ENCODE measurements at regions not wholly inside any gene's neighbourhood (a gene's known extent, or its start where the extent isn't known, plus 50 kb on each side); places are given as distances from the start of the nearest gene placed in this dataset.

DNA sequence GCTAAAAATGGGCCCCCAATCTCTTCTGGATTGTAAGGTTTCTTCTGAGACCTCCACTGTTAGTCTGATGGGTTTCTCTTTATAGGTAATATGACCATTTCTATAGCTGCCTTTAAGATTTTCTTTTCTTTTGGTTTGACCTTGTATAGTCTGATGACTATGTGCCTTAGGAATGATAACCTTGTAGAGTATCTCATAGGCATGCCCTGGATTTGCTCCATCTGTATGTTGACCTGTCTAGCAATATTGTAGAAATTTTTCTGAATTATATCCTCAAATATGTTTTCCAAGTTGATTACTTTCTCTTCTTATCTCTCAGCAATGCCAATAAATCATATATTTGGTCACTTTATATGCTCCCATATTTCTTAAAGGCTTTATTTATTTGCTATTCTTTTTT lies 1403.8 kb upstream of the GOT2 start:
- no peak for TF ChIP-seq JUN (IDR thresholded peaks at IDR 0.05)
- TF ChIP-seq POLR2A (IDR thresholded peaks at IDR 0.05; ENCODE audit: low read length): no peak
- TF ChIP-seq, protein P1, sequence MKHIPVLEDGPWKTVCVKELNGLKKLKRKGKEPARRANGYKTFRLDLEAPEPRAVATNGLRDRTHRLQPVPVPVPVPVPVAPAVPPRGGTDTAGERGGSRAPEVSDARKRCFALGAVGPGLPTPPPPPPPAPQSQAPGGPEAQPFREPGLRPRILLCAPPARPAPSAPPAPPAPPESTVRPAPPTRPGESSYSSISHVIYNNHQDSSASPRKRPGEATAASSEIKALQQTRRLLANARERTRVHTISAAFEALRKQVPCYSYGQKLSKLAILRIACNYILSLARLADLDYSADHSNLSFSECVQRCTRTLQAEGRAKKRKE (CRISPR knock-in tag; IDR thresholded peaks at IDR 0.05; ENCODE audit: low read depth): no peak
- TF ChIP-seq, protein P2, sequence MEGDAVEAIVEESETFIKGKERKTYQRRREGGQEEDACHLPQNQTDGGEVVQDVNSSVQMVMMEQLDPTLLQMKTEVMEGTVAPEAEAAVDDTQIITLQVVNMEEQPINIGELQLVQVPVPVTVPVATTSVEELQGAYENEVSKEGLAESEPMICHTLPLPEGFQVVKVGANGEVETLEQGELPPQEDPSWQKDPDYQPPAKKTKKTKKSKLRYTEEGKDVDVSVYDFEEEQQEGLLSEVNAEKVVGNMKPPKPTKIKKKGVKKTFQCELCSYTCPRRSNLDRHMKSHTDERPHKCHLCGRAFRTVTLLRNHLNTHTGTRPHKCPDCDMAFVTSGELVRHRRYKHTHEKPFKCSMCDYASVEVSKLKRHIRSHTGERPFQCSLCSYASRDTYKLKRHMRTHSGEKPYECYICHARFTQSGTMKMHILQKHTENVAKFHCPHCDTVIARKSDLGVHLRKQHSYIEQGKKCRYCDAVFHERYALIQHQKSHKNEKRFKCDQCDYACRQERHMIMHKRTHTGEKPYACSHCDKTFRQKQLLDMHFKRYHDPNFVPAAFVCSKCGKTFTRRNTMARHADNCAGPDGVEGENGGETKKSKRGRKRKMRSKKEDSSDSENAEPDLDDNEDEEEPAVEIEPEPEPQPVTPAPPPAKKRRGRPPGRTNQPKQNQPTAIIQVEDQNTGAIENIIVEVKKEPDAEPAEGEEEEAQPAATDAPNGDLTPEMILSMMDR (IDR thresholded peaks at IDR 0.05): no peak
- TF ChIP-seq ESRRA (IDR thresholded peaks at IDR 0.05; ENCODE audit: borderline replicate concordance, low read length): no peak
- TF ChIP-seq MAFK (IDR thresholded peaks at IDR 0.05; ENCODE audit: partially characterized antibody): no peak
- TF ChIP-seq RAD21 (conservative IDR thresholded peaks at IDR 0.05 in 1 of 2, IDR thresholded peaks at IDR 0.05 in 1 of 2): no peak
- TF ChIP-seq SREBF2 (IDR thresholded peaks at IDR 0.05): no peak
- no peak for TF ChIP-seq BHLHE40 (IDR thresholded peaks at IDR 0.05; ENCODE audit: low read depth, low read length)
- TF ChIP-seq RFX5 (IDR thresholded peaks at IDR 0.05): no peak
- no peak for TF ChIP-seq CHD2 (IDR thresholded peaks at IDR 0.05; ENCODE audit: low read length, partially characterized antibody)
